ENCODE measurements at regions not wholly inside any gene's neighbourhood (a gene's known extent, or its start where the extent isn't known, plus 50 kb on each side); places are given as distances from the start of the nearest gene placed in this dataset.
A peak's percentile ranks its signal among the peaks of the same experiment; 100 is the strongest.

GRCh38 chr2:20509770-20510490, 63.1 kb downstream of the RHOB start:
- Histone ChIP-seq H3K36me3 (no peaks in the 10 kb centered on the region), H4K20me1 (peaks cover 0 to 10% (median 0%) of the 10 kb centered on the region in 11 experiments; a peak in 1 of 22 replicates), H3K4me2 (peak overlapping the region in 2 of 11 experiments; percentile 3 to 18; a peak in 2 of 22 replicates), H3K4me3 (no peak overlapping the region), H3K27ac (no peak overlapping the region), H3K4me1 (peaks cover 12 to 25% (median 16%) of the 10 kb centered on the region in 10 experiments), H3K9me3 (replicated peaks in 1 of 11) (peaks cover 3 to 6% (median 4%) of the 10 kb centered on the region in 11 experiments; a peak in 21 of 22 replicates), H3K9ac (no peak overlapping the region), H3K27me3 (peaks cover 0 to 11% (median 0%) of the 10 kb centered on the region in 11 experiments; a peak in 1 of 22 replicates)
- no peak for TF ChIP-seq Cebpa-rat (IDR thresholded peaks at IDR 0.05)

- no peak for TF ChIP-seq Cebpa-rat (IDR thresholded peaks at IDR 0.05)
- Histone ChIP-seq H3K36me3 (no peaks in the 10 kb centered on the region), H3K9ac (no peak overlapping the region), H4K20me1 (peaks cover 0 to 10% (median 0%) of the 10 kb centered on the region in 11 experiments; a peak in 1 of 22 replicates), H3K9me3 (replicated peaks in 1 of 11) (peaks cover 10 to 15% (median 13%) of the 10 kb centered on the region in 11 experiments), H3K27ac (no peak overlapping the region), H3K27me3 (peaks cover 0 to 6% (median 0%) of the 10 kb centered on the region in 11 experiments; a peak in 1 of 22 replicates), H3K4me2 (no peak overlapping the region), H3K4me3 (no peak overlapping the region), H3K4me1 (peaks cover 12 to 27% (median 16%) of the 10 kb centered on the region in 10 experiments)
Observed at GRCh38 chr2:20511130-20511529, 64.3 kb downstream of the RHOB start.

GRCh38 chr2:20512061-20512605, 65.3 kb downstream of the RHOB start:
- Histone ChIP-seq H3K27me3 (peaks cover 0 to 8% (median 0%) of the 10 kb centered on the region in 11 experiments; a peak in 2 of 22 replicates), H3K27ac (no peak overlapping the region), H3K4me2 (no peak overlapping the region), H3K9me3 (replicated peaks in 1 of 11) (peaks cover 10 to 15% (median 13%) of the 10 kb centered on the region in 11 experiments), H3K9ac (no peak overlapping the region), H4K20me1 (peaks cover 0 to 10% (median 0%) of the 10 kb centered on the region in 11 experiments; a peak in 1 of 22 replicates), H3K4me1 (peaks cover 6 to 26% (median 13%) of the 10 kb centered on the region in 10 experiments), H3K4me3 (no peak overlapping the region), H3K36me3 (no peaks in the 10 kb centered on the region)
- no peak for TF ChIP-seq Cebpa-rat (IDR thresholded peaks at IDR 0.05)

GRCh38 chr2:20513946-20514345, 67.1 kb downstream of the RHOB start:
- H3K4me1 ChIP-seq: peaks cover 0 to 20% (median 7%) of the 10 kb centered on the region in 10 experiments; a peak in 14 of 20 replicates
- H3K9me3 ChIP-seq (replicated peaks in 1 of 11): peaks cover 10 to 21% (median 17%) of the 10 kb centered on the region in 11 experiments
- no peak overlapping the region for H3K4me3 ChIP-seq
- peaks cover 0 to 10% (median 0%) of the 10 kb centered on the region in 11 experiments; a peak in 1 of 22 replicates for H4K20me1 ChIP-seq
- TF ChIP-seq Cebpa-rat (IDR thresholded peaks at IDR 0.05): no peak
- H3K9ac ChIP-seq: no peak overlapping the region
- peaks cover 0 to 8% (median 0%) of the 10 kb centered on the region in 11 experiments; a peak in 2 of 22 replicates for H3K27me3 ChIP-seq
- H3K27ac ChIP-seq: no peak overlapping the region
- H3K4me2 ChIP-seq: no peak overlapping the region
- H3K36me3 ChIP-seq: no peaks in the 10 kb centered on the region

- H3K9ac ChIP-seq: no peak overlapping the region
- TF ChIP-seq Cebpa-rat (IDR thresholded peaks at IDR 0.05): no peak
- peaks cover 0 to 8% (median 0%) of the 10 kb centered on the region in 11 experiments; a peak in 2 of 22 replicates for H3K27me3 ChIP-seq
- H3K36me3 ChIP-seq: no peaks in the 10 kb centered on the region
- H3K9me3 ChIP-seq (replicated peaks in 1 of 11): peaks cover 10 to 28% (median 21%) of the 10 kb centered on the region in 11 experiments
- no peak overlapping the region for H3K4me3 ChIP-seq
- H3K4me1 ChIP-seq: peaks cover 0 to 20% (median 7%) of the 10 kb centered on the region in 10 experiments; a peak in 14 of 20 replicates
- no peak overlapping the region for H3K27ac ChIP-seq
- 0 out of 22 replicates have a peak, but pooled peaks cover 0 to 10% (median 0%) of the 10 kb centered on the region in 11 experiments for H4K20me1 ChIP-seq
- H3K4me2 ChIP-seq: no peak overlapping the region
Observed at GRCh38 chr2:20514596-20515269, 67.9 kb downstream of the RHOB start.

- H3K4me2 ChIP-seq: peak overlapping the region in 4 of 11 experiments; percentile 16 to 67 (median 54); a peak in 2 of 22 replicates
- H3K9ac ChIP-seq: no peak overlapping the region
- 0 out of 22 replicates have a peak, but pooled peaks cover 0 to 9% (median 0%) of the 10 kb centered on the region in 11 experiments for H4K20me1 ChIP-seq
- TF ChIP-seq Cebpa-rat (IDR thresholded peaks at IDR 0.05): no peak
- H3K27me3 ChIP-seq: peaks cover 0 to 8% (median 0%) of the 10 kb centered on the region in 11 experiments; a peak in 2 of 22 replicates
- H3K9me3 ChIP-seq (replicated peaks in 1 of 11): peaks cover 10 to 34% (median 21%) of the 10 kb centered on the region in 11 experiments
- H3K4me1 ChIP-seq: peaks cover 0 to 17% (median 7%) of the 10 kb centered on the region in 10 experiments; a peak in 14 of 20 replicates
- H3K36me3 ChIP-seq: no peaks in the 10 kb centered on the region
- H3K4me3 ChIP-seq: no peak overlapping the region
- no peak overlapping the region for H3K27ac ChIP-seq
Observed at GRCh38 chr2:20515290-20516220, 68.7 kb downstream of the RHOB start.

- no peak overlapping the region for H3K27ac ChIP-seq
- H3K36me3 ChIP-seq: no peaks in the 10 kb centered on the region
- 0 out of 22 replicates have a peak, but pooled peaks cover 0 to 2% (median 0%) of the 10 kb centered on the region in 11 experiments for H4K20me1 ChIP-seq
- no peak for TF ChIP-seq Cebpa-rat (IDR thresholded peaks at IDR 0.05)
- H3K9ac ChIP-seq: no peak overlapping the region
- no peak overlapping the region for H3K4me3 ChIP-seq
- peak overlapping the region in 8 of 11 experiments; percentile 21 to 67 (median 56); a peak in 11 of 22 replicates for H3K4me2 ChIP-seq
- H3K4me1 ChIP-seq: peaks cover 0 to 22% (median 8%) of the 10 kb centered on the region in 10 experiments; a peak in 14 of 20 replicates
- peaks cover 0 to 8% (median 0%) of the 10 kb centered on the region in 11 experiments; a peak in 2 of 22 replicates for H3K27me3 ChIP-seq
- H3K9me3 ChIP-seq (replicated peaks in 1 of 11): peaks cover 10 to 34% (median 21%) of the 10 kb centered on the region in 11 experiments
Observed at GRCh38 chr2:20516291-20516645, 69.4 kb downstream of the RHOB start.

Measured in BLaER1 treated with 17β-estradiol and CSF1 and Interleukin-3, amounts not matched to agents 10 nM and 100 nM (cell line).